SJSA1 (cell line): ENCODE measurements at regions not wholly inside any gene's neighbourhood (a gene's known extent, or its start where the extent isn't known, plus 50 kb on each side); places are given as distances from the start of the nearest gene placed in this dataset.

Source experiments
- DNase-seq, 2 experiments: peaks; one replicate each; pipeline ENCODE4 v3.0.0-alpha.2; 2015 to 2020; ENCODE audit warnings: low spot score in 2 of 2, low read depth in 1 of 2
- H3K27ac ChIP-seq: fragments of 250-450 bp; sonication (Bioruptor Pico); 2 replicates; pipeline ENCODE4 v1.5.1; 2020; ENCODE audit warnings: mild to moderate bottlenecking, moderate library complexity
- H3K27me3 ChIP-seq: fragments of 250-450 bp; sonication (Bioruptor Pico); replicated peaks from 2 replicates; pipeline ENCODE4 v1.5.1; 2020; ENCODE audit warnings: mild to moderate bottlenecking, moderate library complexity
- H3K36me3 ChIP-seq: fragments of 250-450 bp; sonication (Bioruptor Pico); 2 replicates; pipeline ENCODE4 v1.5.1; 2020; ENCODE audit warnings: mild to moderate bottlenecking
- H3K4me1 ChIP-seq: fragments of 250-450 bp; sonication (Bioruptor Pico); replicated peaks from 2 replicates; pipeline ENCODE4 v1.6.1; 2021; ENCODE audit warnings: mild to moderate bottlenecking
- H3K4me3 ChIP-seq: fragments of 250-450 bp; sonication (Bioruptor Pico); 2 replicates; pipeline ENCODE4 v1.5.1; 2020; ENCODE audit warnings: mild to moderate bottlenecking
- H3K9me3 ChIP-seq: fragments of 250-450 bp; sonication (Bioruptor Pico); replicated peaks from 2 replicates; pipeline ENCODE4 v1.5.1; 2020; ENCODE audit warnings: mild to moderate bottlenecking

DNA sequence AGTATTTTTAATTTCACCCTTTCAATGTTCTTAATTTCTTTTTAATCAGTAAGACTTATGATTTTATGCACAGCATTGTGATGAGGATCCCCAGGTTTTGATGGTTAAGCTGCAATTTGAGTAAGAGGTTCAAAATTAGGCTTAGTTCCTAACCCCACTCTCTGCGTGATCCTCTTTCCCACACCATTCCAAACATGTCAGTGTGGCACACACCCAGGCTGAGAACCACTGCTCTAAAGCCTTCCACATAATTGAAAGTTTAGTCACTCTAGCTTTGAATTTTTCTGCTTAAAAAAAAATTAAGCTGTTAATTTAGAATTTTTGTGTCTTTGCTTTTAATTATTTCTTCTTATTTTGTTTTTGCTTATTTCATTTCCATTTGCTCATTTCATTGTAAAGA is 68.8 kb upstream of the SLC7A11 start:
- H3K27me3 ChIP-seq = no peaks in the 10 kb centered on the region
- H3K27ac ChIP-seq = peak overlapping the region; percentile 74
- no peaks in the 10 kb centered on the region for H3K36me3 ChIP-seq
- DNase-seq = peak; percentile 50 to 62
- H3K4me1 ChIP-seq = peaks cover 50% of the 10 kb centered on the region
- no peak overlapping the region for H3K4me3 ChIP-seq
- H3K9me3 ChIP-seq = no peaks in the 10 kb centered on the region

- no peaks in the 10 kb centered on the region for H3K36me3 ChIP-seq
- H3K27ac ChIP-seq = peak overlapping the region; percentile 74
- H3K9me3 ChIP-seq = no peaks in the 10 kb centered on the region
- no peak for DNase-seq
- peaks cover 50% of the 10 kb centered on the region for H3K4me1 ChIP-seq
- no peaks in the 10 kb centered on the region for H3K27me3 ChIP-seq
- no peak overlapping the region for H3K4me3 ChIP-seq
Observed at GRCh38 chr4:138310498-138310897, 68.3 kb upstream of the SLC7A11 start.

GRCh38 chr4:138308356-138308755 is 66.2 kb upstream of the SLC7A11 start:
- Histone ChIP-seq H3K36me3 (no peaks in the 10 kb centered on the region), H3K9me3 (no peaks in the 10 kb centered on the region), H3K4me1 (peaks cover 50% of the 10 kb centered on the region), H3K27ac (peak overlapping the region; percentile 78), H3K27me3 (no peaks in the 10 kb centered on the region), H3K4me3 (no peak overlapping the region)
- DNase-seq = peak; percentile 77 to 83

DNA sequence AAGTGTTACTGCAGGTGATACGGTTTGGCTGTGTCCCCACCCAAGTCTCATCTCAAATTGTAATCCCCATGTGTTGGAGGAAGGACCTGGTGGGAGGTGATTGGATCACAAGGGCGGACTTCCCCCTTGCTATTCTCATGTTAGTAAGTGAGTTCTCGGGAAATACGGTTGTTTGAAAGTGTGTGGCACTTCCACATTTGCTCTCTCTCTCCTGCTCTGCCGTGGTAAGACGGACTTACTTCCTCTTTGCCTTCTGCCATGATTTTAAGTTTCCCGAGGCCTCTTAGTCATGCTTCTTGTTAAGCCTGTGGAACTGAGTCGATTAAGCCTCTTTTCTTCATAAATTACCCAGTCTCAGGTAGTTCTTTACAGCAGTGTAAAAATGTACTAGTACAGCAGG is 65.2 kb upstream of the SLC7A11 start:
- no peaks in the 10 kb centered on the region for H3K27me3 ChIP-seq
- H3K36me3 ChIP-seq = no peaks in the 10 kb centered on the region
- no peaks in the 10 kb centered on the region for H3K9me3 ChIP-seq
- H3K4me3 ChIP-seq = no peak overlapping the region
- peaks cover 49% of the 10 kb centered on the region for H3K4me1 ChIP-seq
- DNase-seq = no peak
- no peak overlapping the region for H3K27ac ChIP-seq

GRCh38 chr4:138305050-138305449 is 62.9 kb upstream of the SLC7A11 start:
- H3K9me3 ChIP-seq = no peaks in the 10 kb centered on the region
- no peak overlapping the region for H3K4me3 ChIP-seq
- peaks cover 26% of the 10 kb centered on the region for H3K4me1 ChIP-seq
- H3K27me3 ChIP-seq = no peaks in the 10 kb centered on the region
- H3K36me3 ChIP-seq = no peaks in the 10 kb centered on the region
- DNase-seq = no peak
- no peak overlapping the region for H3K27ac ChIP-seq

DNA sequence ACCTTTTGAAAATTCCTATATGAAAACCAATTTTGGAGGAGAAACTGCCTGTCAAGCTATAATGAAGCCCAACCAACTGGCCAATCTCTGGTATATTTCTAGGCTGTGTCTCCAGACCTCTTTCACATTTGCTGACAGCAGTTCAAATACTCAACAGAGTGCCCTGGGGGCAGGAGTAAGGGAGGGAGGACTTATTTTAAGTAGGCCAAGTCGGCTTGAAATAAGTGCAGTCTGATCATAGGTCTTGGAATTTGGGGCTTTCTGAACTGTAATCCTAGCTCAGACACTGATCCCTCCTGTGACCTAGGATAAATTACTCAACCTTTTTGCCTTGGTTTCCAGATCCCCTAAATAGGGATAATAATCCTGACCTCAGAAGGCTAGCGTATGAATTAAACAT is 59.4 kb upstream of the SLC7A11 start:
- H3K4me3 ChIP-seq = no peak overlapping the region
- no peaks in the 10 kb centered on the region for H3K27me3 ChIP-seq
- H3K9me3 ChIP-seq = no peaks in the 10 kb centered on the region
- H3K36me3 ChIP-seq = no peaks in the 10 kb centered on the region
- no peak for DNase-seq
- no peak overlapping the region for H3K27ac ChIP-seq
- no peaks in the 10 kb centered on the region for H3K4me1 ChIP-seq

GRCh38 chr4:138300616-138301015 is 58.5 kb upstream of the SLC7A11 start:
- Histone ChIP-seq H3K27ac (no peak overlapping the region), H3K4me3 (no peak overlapping the region), H3K4me1 (no peaks in the 10 kb centered on the region), H3K36me3 (no peaks in the 10 kb centered on the region), H3K9me3 (no peaks in the 10 kb centered on the region), H3K27me3 (no peaks in the 10 kb centered on the region)
- DNase-seq = no peak

DNA sequence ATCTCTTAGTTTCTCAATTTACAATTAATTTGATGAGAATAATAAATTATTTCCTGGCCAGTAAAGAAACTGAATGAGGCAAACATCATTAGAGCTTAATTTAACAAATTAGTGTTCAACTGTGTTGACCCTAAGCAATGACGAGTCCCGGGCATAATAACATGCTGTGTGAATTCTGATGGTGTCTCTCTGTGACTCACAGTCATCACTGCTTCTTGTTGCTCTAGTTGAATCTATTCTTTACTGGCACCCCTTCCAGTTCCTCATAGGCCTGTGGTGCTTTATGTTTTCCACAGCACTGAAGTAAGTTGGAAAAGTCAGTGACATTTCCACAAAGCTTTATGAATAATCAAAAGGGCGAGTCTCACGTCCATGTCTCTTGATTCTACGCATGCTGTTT is 57.7 kb upstream of the SLC7A11 start:
- Histone ChIP-seq H3K9me3 (no peaks in the 10 kb centered on the region), H3K36me3 (no peaks in the 10 kb centered on the region), H3K27ac (no peak overlapping the region)

GRCh38 chr4:138298866-138299265 is 56.7 kb upstream of the SLC7A11 start:
- Histone ChIP-seq H3K27me3 (no peaks in the 10 kb centered on the region), H3K27ac (no peak overlapping the region), H3K36me3 (no peaks in the 10 kb centered on the region), H3K4me1 (no peaks in the 10 kb centered on the region), H3K9me3 (no peaks in the 10 kb centered on the region), H3K4me3 (no peak overlapping the region)
- DNase-seq = no peak

More for the DNA sequence above, 57.7 kb upstream of the SLC7A11 start:
- H3K27me3 ChIP-seq = no peaks in the 10 kb centered on the region
- no peak for DNase-seq
- no peaks in the 10 kb centered on the region for H3K4me1 ChIP-seq
- no peak overlapping the region for H3K4me3 ChIP-seq

DNA sequence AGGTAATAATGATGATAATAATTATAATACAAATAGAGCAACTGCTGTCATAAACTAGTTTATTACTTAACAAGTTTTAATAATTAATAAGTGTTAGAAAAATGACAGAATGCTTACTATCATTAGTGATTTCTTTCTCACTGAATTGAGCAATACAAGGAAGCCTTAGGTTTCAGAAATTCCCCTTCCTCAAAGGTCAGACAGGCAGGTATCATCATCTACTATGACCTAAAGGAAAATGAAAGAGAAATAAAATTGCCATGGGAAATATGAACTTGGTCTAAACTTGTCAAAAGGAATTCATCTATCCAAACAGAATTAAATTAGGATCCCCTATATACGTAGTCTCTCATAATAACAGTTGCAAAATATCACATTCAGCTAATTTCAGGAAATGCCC is 56.3 kb upstream of the SLC7A11 start:
- no peak for DNase-seq
- Histone ChIP-seq H3K27ac (no peak overlapping the region), H3K4me1 (no peaks in the 10 kb centered on the region), H3K4me3 (no peak overlapping the region), H3K36me3 (no peaks in the 10 kb centered on the region), H3K27me3 (no peaks in the 10 kb centered on the region), H3K9me3 (no peaks in the 10 kb centered on the region)

GRCh38 chr4:138297743-138298405 is 55.7 kb upstream of the SLC7A11 start:
- no peaks in the 10 kb centered on the region for H3K27me3 ChIP-seq
- no peaks in the 10 kb centered on the region for H3K4me1 ChIP-seq
- H3K9me3 ChIP-seq = no peaks in the 10 kb centered on the region
- no peak for DNase-seq
- H3K36me3 ChIP-seq = no peaks in the 10 kb centered on the region
- H3K4me3 ChIP-seq = no peak overlapping the region
- no peak overlapping the region for H3K27ac ChIP-seq

- no peaks in the 10 kb centered on the region for H3K27me3 ChIP-seq
- peaks cover 10% of the 10 kb centered on the region for H3K4me1 ChIP-seq
- H3K36me3 ChIP-seq = no peaks in the 10 kb centered on the region
- no peak for DNase-seq
- no peak overlapping the region for H3K27ac ChIP-seq
- no peaks in the 10 kb centered on the region for H3K9me3 ChIP-seq
- H3K4me3 ChIP-seq = no peak overlapping the region
Observed at GRCh38 chr4:138292321-138292720, 50.2 kb upstream of the SLC7A11 start.
